ENCODE measurements at regions not wholly inside any gene's neighbourhood (a gene's known extent, or its start where the extent isn't known, plus 50 kb on each side); places are given as distances from the start of the nearest gene placed in this dataset.

- TF ChIP-seq EZH2 (IDR thresholded peaks at IDR 0.05; ENCODE audit: borderline replicate concordance, low read length): no peak
- no peak for TF ChIP-seq CTCF (IDR thresholded peaks at IDR 0.05; ENCODE audit: low read length)
Measured at GRCh38 chr18:25825979-25826776, 264.2 kb downstream of the SS18 start.

Measured in OCI-LY1 (cell line).